ENCODE measurements at regions not wholly inside any gene's neighbourhood (a gene's known extent, or its start where the extent isn't known, plus 50 kb on each side); places are given as distances from the start of the nearest gene placed in this dataset.
"Not testable (repeated sequence)": the region's sequence is repeated elsewhere in the genome, so short reads cannot be mapped to it uniquely, and the experiment has no call there.

- DNase-seq: no peak
These were observed 68.3 kb upstream of the ATF7IP2 start for GRCh38 chr16:10317425-10318001.

DNA sequence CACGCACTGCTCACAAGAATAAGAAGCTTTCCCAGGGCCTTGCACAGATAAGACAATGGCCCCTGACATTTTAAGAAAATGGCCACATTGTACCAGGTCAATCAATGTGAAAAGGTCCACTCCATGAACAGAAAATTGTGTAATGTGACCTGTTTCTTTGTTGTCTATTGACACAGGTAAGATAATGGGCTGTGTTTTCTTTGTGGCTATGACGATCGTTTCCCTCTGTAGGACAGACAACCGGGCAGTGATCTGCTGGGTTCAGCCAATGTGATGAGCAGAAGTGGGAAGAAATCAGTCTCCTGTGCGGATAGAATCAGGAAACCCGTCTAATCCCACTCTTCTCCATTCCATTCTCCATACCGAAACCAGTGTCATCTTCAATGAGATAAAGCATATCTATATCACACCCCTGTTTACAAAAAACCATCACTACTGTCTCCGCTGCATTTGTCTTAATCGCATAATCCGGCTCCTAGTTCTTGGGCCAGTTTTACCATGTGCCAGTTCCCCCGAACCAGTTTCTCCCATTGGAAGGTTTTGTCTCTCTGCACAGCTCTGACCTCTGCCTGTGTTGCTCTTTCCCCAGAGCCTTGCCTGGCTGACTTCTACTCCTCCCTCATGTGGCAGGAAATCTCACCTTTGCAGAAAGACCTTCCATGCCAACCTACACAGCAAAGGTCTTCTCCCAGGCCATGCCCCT is 66.9 kb upstream of the ATF7IP2 start:
- no peak for DNase-seq

DNA sequence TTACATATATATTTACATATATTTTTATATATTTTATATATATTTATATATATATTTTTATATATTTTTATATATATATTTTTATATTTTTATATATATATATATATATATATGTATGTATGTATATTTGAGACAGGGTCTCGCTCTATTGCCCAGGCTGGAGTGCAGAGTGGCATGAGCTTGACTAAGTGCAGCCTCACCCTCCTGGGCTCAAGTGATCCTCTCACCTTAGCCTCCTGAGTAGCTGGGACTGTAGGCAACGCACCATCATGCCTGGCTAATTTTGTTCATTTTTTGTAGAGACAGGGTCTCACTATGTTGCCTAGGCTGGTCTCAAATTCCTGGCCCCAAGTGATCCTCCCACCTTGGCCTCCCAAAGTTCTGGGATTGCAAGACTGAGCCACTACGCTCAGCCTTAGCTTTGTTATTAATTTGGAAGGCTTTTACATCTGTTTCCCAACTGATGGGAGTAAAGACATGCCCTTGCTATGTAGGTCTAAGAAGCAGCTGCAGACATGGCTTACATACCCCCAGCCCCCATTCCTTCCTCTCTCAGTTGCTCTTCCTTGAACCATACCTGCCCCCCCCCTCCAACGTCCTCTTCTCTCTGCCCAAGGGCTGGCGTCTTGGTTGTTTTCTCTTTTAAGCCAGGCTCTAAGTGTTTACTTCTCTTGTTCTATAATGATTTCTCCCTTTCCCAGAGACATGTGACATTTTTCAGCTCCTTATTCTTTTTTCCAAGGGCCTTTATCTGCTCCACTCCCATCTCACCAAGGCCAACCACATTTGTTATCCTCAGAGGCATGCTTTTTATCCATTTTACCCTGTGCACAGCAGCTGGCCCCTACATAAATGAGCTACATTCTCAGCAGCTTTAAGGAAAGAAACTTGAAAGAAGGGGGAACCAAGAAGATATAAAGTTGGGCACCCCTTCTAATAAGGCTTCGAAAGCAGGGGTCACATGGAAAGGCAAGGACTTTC is 64.2 kb upstream of the ATF7IP2 start:
- no peak for DNase-seq

- DNase-seq: no peak
These were observed 62.9 kb upstream of the ATF7IP2 start for GRCh38 chr16:10322723-10323527.

DNA sequence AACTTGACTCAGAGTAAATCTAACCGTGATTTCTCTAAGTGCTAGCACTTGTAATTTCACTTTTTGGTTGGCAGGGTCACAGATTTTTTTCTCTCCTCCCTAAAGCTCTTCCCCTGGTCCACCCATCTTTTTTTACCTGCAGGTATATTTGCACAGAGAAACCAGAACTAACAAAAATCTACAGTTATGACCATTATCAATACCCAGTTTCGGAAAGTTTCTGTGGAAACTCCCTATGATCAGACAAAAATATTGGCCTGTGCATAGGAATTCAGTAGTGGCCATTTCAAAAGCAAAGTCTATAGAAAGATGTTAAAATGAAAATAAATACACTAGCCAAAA is 62.4 kb upstream of the ATF7IP2 start:
- no peak for DNase-seq

GRCh38 chr16:10324210-10324609 is 61.7 kb upstream of the ATF7IP2 start:
- no peak for DNase-seq

GRCh38 chr16:10325783-10326543 is 59.9 kb upstream of the ATF7IP2 start:
- no peak for DNase-seq

DNA sequence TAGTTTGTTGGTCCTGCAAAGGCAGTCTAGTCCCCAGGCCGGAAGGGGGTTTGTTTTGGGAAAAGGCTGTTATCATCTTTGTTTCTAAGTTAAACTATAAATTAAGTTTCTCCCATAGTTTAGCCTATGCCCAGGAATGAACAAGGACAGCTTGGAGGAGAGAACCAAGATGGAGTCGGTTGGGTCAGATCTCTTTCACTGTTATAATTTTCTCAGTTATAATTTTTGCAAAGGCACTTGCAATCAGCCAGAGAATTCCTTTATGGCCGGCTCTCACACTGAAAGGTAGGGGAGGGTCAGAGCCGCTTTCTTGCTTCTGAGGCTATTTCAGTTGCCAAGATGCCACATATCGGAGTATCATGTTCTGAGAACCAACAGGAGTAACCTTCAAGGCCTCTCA is 59.2 kb upstream of the ATF7IP2 start:
- no peak for DNase-seq

DNA sequence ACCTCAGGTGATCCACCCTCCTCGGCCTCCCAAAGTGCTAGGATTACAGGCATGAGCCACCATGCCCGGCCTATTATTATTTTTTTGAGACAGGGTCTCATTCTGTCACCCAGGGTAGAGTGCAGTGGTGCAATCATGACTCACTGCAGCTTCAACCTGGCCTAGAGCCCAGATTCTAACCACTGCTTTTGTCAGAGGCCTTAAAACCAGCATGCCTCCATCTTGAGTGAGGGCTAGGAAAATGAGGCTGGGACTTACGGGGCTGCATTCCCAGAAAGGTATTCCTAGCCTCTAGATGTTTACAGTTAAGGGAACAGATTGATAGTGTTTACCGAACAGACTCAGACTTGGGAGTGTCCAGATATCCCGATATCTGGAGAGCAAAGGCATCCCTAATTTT is 57.6 kb upstream of the ATF7IP2 start:
- DNase-seq: not testable (repeated sequence)

- DNase-seq: no peak
These were observed 53.6 kb upstream of the ATF7IP2 start for GRCh38 chr16:10332241-10332640.

- DNase-seq: no peak
These were observed 53.1 kb upstream of the ATF7IP2 start for GRCh38 chr16:10332775-10333174.

- DNase-seq: no peak
These were observed 52.4 kb upstream of the ATF7IP2 start for GRCh38 chr16:10333321-10334032.

- no peak for DNase-seq
These were observed 50.2 kb upstream of the ATF7IP2 start for GRCh38 chr16:10335681-10336080.
